ENCODE measurements at regions not wholly inside any gene's neighbourhood (a gene's known extent, or its start where the extent isn't known, plus 50 kb on each side); places are given as distances from the start of the nearest gene placed in this dataset.

GRCh38 chr3:150144191-150144708, 173.6 kb upstream of the PFN2 start:
- TF ChIP-seq CTCF (IDR thresholded peaks at IDR 0.05) (no peak), POLR2AphosphoS5 (IDR thresholded peaks at IDR 0.05) (no peak), POLR2A (IDR thresholded peaks at IDR 0.05) (no peak)
